Osteocyte (in vitro differentiated cells): ENCODE measurements at regions not wholly inside any gene's neighbourhood (a gene's known extent, or its start where the extent isn't known, plus 50 kb on each side); places are given as distances from the start of the nearest gene placed in this dataset.

ENCODE experiments used
- DNase-seq: peaks from one replicate; pipeline ENCODE4 v3.0.0; 2021; ENCODE audit warnings: mixed read lengths; ENCODE audit not compliant: unreplicated experiment; ENCODE audit errors: extremely low spot score
- H3K27ac Mint-ChIP-seq: one replicate; pipeline ENCODE4 v1.8.0; 2021; ENCODE audit warnings: mild to moderate bottlenecking, mixed read lengths; ENCODE audit not compliant: unreplicated experiment
- H3K27me3 Mint-ChIP-seq: one replicate; pipeline ENCODE4 v1.8.0; 2021; ENCODE audit warnings: mixed read lengths; ENCODE audit not compliant: unreplicated experiment
- H3K36me3 Mint-ChIP-seq: one replicate; pipeline ENCODE4 v1.8.0; 2021; ENCODE audit warnings: mixed read lengths; ENCODE audit not compliant: unreplicated experiment
- H3K4me1 Mint-ChIP-seq: one replicate; pipeline ENCODE4 v1.8.0; 2021; ENCODE audit warnings: mixed read lengths; ENCODE audit not compliant: unreplicated experiment
- H3K4me3 Mint-ChIP-seq: one replicate; pipeline ENCODE4 v1.8.0; 2021; ENCODE audit warnings: mild to moderate bottlenecking, moderate library complexity, mixed read lengths; ENCODE audit not compliant: unreplicated experiment
- H3K9me3 Mint-ChIP-seq: one replicate; pipeline ENCODE4 v1.8.0; 2021; ENCODE audit warnings: mixed read lengths; ENCODE audit not compliant: unreplicated experiment
- TF ChIP-seq, protein P1 (sequence below): fragments of 200-600 bp; sonication (generic); IDR thresholded peaks from 2 replicates; pipeline ENCODE4 v1.5.0; 2021; ENCODE audit warnings: antibody characterized with exemption, mild to moderate bottlenecking, moderate library complexity

DNA sequence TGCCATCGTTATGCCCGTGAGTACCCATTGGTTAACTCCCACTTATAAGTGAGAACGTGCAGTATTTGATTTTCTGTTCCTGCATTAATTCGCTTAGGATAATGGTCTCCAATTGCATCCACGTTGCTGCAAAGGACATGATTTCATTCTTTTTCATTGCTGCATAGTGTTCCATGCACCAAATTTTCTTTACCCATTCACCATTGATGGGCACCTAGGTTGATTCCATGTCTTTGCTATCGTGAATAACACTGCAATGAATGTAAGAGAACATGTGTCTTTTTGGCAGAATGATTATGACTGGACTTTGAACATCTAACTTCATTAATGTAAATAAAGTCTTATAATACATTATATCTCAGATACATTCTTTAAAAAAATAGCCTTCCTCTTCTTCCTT, 169.6 kb upstream of the CDIN1 start:
- Mint-ChIP-seq H3K27me3 (no peaks in the 10 kb centered on the region), H3K9me3 (no peaks in the 10 kb centered on the region), H3K4me3 (no peak overlapping the region), H3K36me3 (no peaks in the 10 kb centered on the region), H3K27ac (no peak overlapping the region), H3K4me1 (peaks cover 32% of the 10 kb centered on the region)
- no peak for DNase-seq
- TF ChIP-seq, protein P1, sequence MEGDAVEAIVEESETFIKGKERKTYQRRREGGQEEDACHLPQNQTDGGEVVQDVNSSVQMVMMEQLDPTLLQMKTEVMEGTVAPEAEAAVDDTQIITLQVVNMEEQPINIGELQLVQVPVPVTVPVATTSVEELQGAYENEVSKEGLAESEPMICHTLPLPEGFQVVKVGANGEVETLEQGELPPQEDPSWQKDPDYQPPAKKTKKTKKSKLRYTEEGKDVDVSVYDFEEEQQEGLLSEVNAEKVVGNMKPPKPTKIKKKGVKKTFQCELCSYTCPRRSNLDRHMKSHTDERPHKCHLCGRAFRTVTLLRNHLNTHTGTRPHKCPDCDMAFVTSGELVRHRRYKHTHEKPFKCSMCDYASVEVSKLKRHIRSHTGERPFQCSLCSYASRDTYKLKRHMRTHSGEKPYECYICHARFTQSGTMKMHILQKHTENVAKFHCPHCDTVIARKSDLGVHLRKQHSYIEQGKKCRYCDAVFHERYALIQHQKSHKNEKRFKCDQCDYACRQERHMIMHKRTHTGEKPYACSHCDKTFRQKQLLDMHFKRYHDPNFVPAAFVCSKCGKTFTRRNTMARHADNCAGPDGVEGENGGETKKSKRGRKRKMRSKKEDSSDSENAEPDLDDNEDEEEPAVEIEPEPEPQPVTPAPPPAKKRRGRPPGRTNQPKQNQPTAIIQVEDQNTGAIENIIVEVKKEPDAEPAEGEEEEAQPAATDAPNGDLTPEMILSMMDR = no peak

DNA sequence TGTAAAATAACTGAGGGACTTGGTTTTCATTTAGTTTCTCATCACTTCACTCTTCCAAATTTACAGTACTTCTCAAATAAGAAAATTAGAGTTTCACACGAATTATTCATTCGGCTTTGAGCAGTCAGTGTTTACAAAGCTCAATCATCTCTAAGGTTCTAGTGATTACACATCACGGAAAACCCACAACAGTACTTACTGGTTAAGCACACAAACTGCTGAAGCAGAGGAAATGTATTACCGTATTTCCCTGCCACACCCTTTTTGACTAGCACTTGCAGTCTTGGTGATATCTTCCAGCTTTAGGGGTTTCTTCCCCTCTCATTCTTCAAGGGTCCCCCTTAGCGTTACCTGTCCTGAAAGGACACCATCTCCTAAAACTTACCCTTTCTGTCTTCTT, 164.8 kb upstream of the CDIN1 start:
- Mint-ChIP-seq H3K9me3 (peaks cover 5% of the 10 kb centered on the region), H3K27ac (peak overlapping the region; percentile 41), H3K36me3 (no peaks in the 10 kb centered on the region), H3K4me1 (peaks cover 17% of the 10 kb centered on the region), H3K4me3 (no peak overlapping the region), H3K27me3 (no peaks in the 10 kb centered on the region)
- no peak for DNase-seq
- TF ChIP-seq, protein P1 = no peak

DNA sequence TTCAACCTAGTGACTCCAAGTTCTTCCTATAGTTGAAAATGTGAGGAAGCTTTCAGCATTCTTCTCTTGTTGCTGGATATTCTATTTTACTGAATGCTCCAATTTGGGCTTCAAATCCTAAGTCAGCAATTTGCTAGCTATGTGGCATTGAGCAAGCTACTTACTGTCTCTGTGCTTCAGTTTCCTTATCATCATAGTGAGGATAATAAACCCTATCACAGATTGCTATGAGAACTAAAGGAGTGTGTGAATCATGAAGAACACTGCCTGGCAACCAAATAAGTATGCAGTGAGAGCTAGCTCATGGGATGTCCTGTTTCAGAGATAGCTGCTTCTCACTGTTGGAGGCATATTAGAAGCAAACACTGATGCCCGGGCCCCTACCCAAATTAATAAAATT, 163.8 kb upstream of the CDIN1 start:
- Mint-ChIP-seq H3K36me3 (peaks cover 4% of the 10 kb centered on the region), H3K4me1 (peaks cover 17% of the 10 kb centered on the region), H3K27ac (no peak overlapping the region), H3K27me3 (no peaks in the 10 kb centered on the region), H3K9me3 (peaks cover 15% of the 10 kb centered on the region), H3K4me3 (no peak overlapping the region)
- TF ChIP-seq, protein P1 = no peak
- no peak for DNase-seq

DNA sequence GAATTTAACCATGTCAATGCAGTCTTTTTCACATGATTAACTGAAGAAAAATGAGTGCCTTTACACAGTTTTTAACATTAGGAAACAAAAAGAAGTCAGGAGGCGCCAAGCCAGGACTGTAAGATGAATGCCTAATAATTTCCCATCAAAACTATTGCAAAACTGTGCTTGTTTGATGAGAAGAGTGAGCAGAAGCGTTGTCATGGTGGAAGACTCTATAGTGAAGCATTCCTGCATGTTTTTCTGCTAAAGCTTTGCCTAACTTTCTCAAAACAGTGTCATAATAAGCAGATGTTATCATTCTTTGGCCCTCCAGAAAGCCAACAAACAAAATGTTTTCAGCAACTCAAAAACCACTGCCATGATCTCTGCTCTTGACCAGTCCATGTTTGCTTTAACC, 156.8 kb upstream of the CDIN1 start:
- H3K9me3 Mint-ChIP-seq = peaks cover 43% of the 10 kb centered on the region
- no peak overlapping the region for H3K4me3 Mint-ChIP-seq
- H3K4me1 Mint-ChIP-seq = peaks cover 24% of the 10 kb centered on the region
- no peak for DNase-seq
- TF ChIP-seq, protein P1 = no peak
- H3K27ac Mint-ChIP-seq = no peak overlapping the region
- H3K36me3 Mint-ChIP-seq = peaks cover 15% of the 10 kb centered on the region
- no peaks in the 10 kb centered on the region for H3K27me3 Mint-ChIP-seq

DNA sequence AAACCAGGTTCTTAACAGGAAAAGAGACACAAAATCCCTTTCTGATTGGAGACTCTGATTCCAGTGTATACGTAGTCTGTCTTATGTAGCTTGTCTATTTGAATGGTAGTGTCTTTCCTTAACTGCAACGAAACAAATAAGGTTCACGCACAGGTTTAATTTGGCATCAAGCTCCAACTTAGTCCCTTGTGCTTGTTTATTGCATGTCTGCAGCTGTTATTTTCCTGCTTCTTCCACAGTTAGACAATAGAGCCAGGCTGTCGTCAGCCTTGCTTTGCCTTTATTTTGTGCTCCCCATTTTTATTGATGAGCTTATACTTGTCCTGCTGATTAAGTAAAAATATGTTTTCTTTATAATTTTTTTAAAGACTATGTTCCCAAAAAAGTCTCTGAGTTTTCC, 152.7 kb upstream of the CDIN1 start:
- DNase-seq = no peak
- Mint-ChIP-seq H3K4me3 (no peak overlapping the region), H3K4me1 (peaks cover 59% of the 10 kb centered on the region), H3K9me3 (peaks cover 18% of the 10 kb centered on the region), H3K36me3 (peaks cover 5% of the 10 kb centered on the region), H3K27ac (no peak overlapping the region), H3K27me3 (no peaks in the 10 kb centered on the region)
- TF ChIP-seq, protein P1 = no peak
